ENCODE measurements at regions not wholly inside any gene's neighbourhood (a gene's known extent, or its start where the extent isn't known, plus 50 kb on each side); places are given as distances from the start of the nearest gene placed in this dataset.

DNA sequence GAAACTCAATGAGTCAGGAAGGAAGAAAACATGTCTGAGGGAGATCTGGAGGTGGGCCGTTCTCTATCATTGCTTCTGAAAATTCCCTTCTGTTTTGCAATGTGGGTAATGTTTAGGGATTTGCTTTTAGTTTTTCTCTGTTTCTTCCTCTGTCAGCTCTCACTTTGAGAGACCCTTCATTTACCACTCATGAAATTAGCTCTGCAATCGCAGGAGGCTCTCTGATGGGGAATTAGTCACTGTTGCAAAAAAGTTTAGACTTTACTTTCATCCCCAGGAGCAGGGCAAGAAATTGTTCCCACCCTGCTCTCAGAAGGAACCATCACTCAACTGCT lies 80.0 kb upstream of the MAP4K3 start (continued):
- TF ChIP-seq ZHX2 (IDR thresholded peaks at IDR 0.05; ENCODE audit: low read depth) (no peak), ZHX2 (CRISPR knock-in tag; IDR thresholded peaks at IDR 0.05; ENCODE audit: borderline replicate concordance) (no peak), YEATS4 (CRISPR knock-in tag; IDR thresholded peaks at IDR 0.05; ENCODE audit: borderline replicate concordance) (0 out of 2 replicates have a peak, but pooled peaks have one; percentile 13), ZNF652 (CRISPR knock-in tag; IDR thresholded peaks at IDR 0.05; ENCODE audit: borderline replicate concordance, low read depth) (no peak), ZUFSP (CRISPR knock-in tag; IDR thresholded peaks at IDR 0.05; ENCODE audit: borderline replicate concordance) (no peak), GZF1 (CRISPR knock-in tag; IDR thresholded peaks at IDR 0.05) (no peak), SMAD1 (CRISPR knock-in tag; IDR thresholded peaks at IDR 0.05; ENCODE audit: borderline replicate concordance, low read depth) (no peak), NPAS2 (CRISPR knock-in tag; IDR thresholded peaks at IDR 0.05; ENCODE audit: borderline replicate concordance) (no peak), HOXA5 (CRISPR knock-in tag; IDR thresholded peaks at IDR 0.05) (no peak), ELK4 (CRISPR knock-in tag; IDR thresholded peaks at IDR 0.05; ENCODE audit: borderline replicate concordance) (no peak), MATR3 (CRISPR knock-in tag; IDR thresholded peaks at IDR 0.05) (no peak), ZNF331 (CRISPR knock-in tag; IDR thresholded peaks at IDR 0.05) (no peak), SIX4 (CRISPR knock-in tag; IDR thresholded peaks at IDR 0.05) (no peak), SSRP1 (CRISPR knock-in tag; IDR thresholded peaks at IDR 0.05) (no peak), ATF7-NPFF (CRISPR knock-in tag; IDR thresholded peaks at IDR 0.05; ENCODE audit: low read depth) (peak; percentile 63; the same call in 1 of the 2 replicates), ZNF30 (CRISPR knock-in tag; IDR thresholded peaks at IDR 0.05) (no peak)
- TF ChIP-seq, protein P1, sequence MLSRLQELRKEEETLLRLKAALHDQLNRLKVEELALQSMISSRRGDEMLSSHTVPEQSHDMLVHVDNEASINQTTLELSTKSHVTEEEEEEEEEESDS (CRISPR knock-in tag; IDR thresholded peaks at IDR 0.05; ENCODE audit: borderline replicate concordance) = no peak
- TF ChIP-seq, protein P2, sequence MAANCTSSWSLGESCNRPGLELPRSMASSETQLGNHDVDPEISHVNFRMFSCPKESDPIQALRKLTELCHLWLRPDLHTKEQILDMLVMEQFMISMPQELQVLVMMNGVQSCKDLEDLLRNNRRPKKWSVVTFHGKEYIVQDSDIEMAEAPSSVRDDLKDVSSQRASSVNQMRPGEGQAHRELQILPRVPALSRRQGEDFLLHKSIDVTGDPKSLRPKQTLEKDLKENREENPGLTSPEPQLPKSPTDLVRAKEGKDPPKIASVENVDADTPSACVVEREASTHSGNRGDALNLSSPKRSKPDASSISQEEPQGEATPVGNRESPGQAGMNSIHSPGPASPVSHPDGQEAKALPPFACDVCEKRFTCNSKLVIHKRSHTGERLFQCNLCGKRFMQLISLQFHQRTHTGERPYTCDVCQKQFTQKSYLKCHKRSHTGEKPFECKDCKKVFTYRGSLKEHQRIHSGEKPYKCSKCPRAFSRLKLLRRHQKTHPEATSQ (CRISPR knock-in tag; IDR thresholded peaks at IDR 0.05; ENCODE audit: borderline replicate concordance) = no peak
